GM06990 (cell line): ENCODE measurements at regions not wholly inside any gene's neighbourhood (a gene's known extent, or its start where the extent isn't known, plus 50 kb on each side); places are given as distances from the start of the nearest gene placed in this dataset.

Experiments used
- DNase-seq: peaks from one replicate; pipeline ENCODE4 v3.0.0-alpha.2; 2011; ENCODE audit not compliant: insufficient read length; ENCODE audit errors: extremely low read depth
- H3K27me3 ChIP-seq: replicated peaks from 2 replicates; pipeline ENCODE4 v1.6.0; 2011; ENCODE audit warnings: low read length; ENCODE audit not compliant: control insufficient read depth, insufficient read depth
- H3K36me3 ChIP-seq: 2 replicates; pipeline ENCODE4 v1.5.1; 2011; ENCODE audit warnings: low read length; ENCODE audit not compliant: control insufficient read depth, insufficient read depth
- H3K4me3 ChIP-seq: replicated peaks from 2 replicates; pipeline ENCODE4 v1.5.1; 2011; ENCODE audit warnings: low read depth, mild to moderate bottlenecking, control low read depth, low read length
- CTCF ChIP-seq: IDR thresholded peaks from 2 replicates; pipeline ENCODE4 v1.5.1; 2011; ENCODE audit warnings: low read length, control low read depth, mild to moderate bottlenecking, inconsistent platforms; ENCODE audit not compliant: insufficient read depth, poor library complexity, severe bottlenecking

DNA sequence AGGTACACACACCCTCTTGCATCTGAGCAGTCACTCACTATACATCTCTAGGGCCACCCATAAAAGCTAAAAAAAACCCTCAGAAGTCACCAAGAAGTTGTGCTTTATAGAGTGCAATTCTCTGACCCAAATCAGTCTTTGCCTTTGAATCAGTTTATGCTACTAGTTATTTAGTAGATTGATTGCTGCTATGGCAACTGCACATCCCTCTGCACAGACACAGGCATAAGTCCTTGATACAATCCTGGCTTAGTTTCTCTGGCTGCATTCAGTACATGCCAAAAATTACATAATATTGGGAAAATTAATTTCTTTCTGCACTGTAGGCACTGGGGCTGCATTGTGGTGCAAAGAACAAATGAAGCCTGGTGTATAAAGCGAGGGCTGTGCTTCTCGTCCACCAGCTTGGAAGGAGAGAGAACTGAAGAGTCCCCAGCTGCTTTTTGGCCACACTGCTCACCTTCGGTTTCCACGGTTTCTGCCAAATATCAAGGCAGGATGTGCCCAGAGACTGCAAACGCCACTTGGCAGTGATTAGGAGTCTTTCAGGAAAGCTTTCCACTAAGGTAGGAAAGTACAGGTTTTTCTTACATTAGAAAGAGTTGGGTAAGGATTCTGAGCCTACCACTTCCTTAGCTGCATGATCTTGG lies 258.4 kb downstream of the ELAVL2 start:
- no peaks in the 10 kb centered on the region for H3K27me3 ChIP-seq
- no peak for DNase-seq
- TF ChIP-seq CTCF, result no peak
- H3K36me3 ChIP-seq, result no peaks in the 10 kb centered on the region
- H3K4me3 ChIP-seq, result no peak overlapping the region

GRCh38 chr9:23571414-23572104 lies 254.5 kb downstream of the ELAVL2 start:
- no peaks in the 10 kb centered on the region for H3K36me3 ChIP-seq
- DNase-seq, result no peak
- no peaks in the 10 kb centered on the region for H3K27me3 ChIP-seq
- TF ChIP-seq CTCF, result no peak
- no peak overlapping the region for H3K4me3 ChIP-seq

- no peak for DNase-seq
- no peak for TF ChIP-seq CTCF
- Histone ChIP-seq H3K27me3 (no peaks in the 10 kb centered on the region), H3K4me3 (no peak overlapping the region), H3K36me3 (no peaks in the 10 kb centered on the region)
Observed at GRCh38 chr9:23573800-23574199, 252.2 kb downstream of the ELAVL2 start.

DNA sequence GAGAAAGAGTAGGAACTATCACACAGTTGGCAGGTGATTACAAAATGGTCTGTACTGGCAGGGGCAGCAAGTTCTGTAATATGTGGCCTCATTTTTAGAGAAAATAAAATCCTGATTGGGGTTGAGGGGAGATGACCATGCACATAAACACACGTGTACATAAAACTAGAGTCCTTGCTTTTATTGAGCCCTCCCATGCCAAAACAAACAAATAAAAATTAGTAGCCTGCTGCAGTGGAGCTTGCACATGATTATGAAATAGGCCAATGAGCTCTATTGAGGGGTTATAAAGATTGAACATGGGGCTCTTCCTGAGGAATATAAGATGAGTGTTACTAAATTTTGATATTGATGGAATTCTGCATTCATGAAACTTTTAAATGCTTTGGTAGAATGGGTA lies 248.4 kb downstream of the ELAVL2 start:
- DNase-seq, result no peak
- Histone ChIP-seq H3K36me3 (no peaks in the 10 kb centered on the region), H3K27me3 (no peaks in the 10 kb centered on the region), H3K4me3 (no peak overlapping the region)
- no peak for TF ChIP-seq CTCF

- Histone ChIP-seq H3K4me3 (no peak overlapping the region), H3K27me3 (no peaks in the 10 kb centered on the region), H3K36me3 (no peaks in the 10 kb centered on the region)
- TF ChIP-seq CTCF, result no peak
- no peak for DNase-seq
Observed at GRCh38 chr9:23581931-23582330, 244.1 kb downstream of the ELAVL2 start.
